ENCODE measurements at regions not wholly inside any gene's neighbourhood (a gene's known extent, or its start where the extent isn't known, plus 50 kb on each side); places are given as distances from the start of the nearest gene placed in this dataset.

GRCh38 chr11:115921540-115921939, 417.3 kb upstream of the CADM1 start:
- no peak for TF ChIP-seq CTCF (IDR thresholded peaks at IDR 0.05 in 4 of 5, conservative IDR thresholded peaks at IDR 0.05 in 1 of 5)
- TF ChIP-seq POLR2A (IDR thresholded peaks at IDR 0.05), result no peak

All from gastrocnemius medialis (tissue), 4 donors.